GM12878 (cell line): ENCODE measurements at regions not wholly inside any gene's neighbourhood (a gene's known extent, or its start where the extent isn't known, plus 50 kb on each side); places are given as distances from the start of the nearest gene placed in this dataset.

Experiments
- ASH2L ChIP-seq: fragments of 300-600, 200-600 bp; sonication (generic); IDR thresholded peaks from 2 replicates; pipeline ENCODE4 v1.6.1; 2017; ENCODE audit warnings: low read depth, mild to moderate bottlenecking, borderline replicate concordance
- ATF7 ChIP-seq: fragments of 450-650 bp; IDR thresholded peaks from 2 replicates; pipeline ENCODE4 v1.6.1; 2016; ENCODE audit warnings: low read depth, mild to moderate bottlenecking
- EP300 ChIP-seq, 2 experiments: fragments of 150-350 bp in 1 of 2; IDR thresholded peaks; 2 replicates each; pipeline ENCODE4 v1.6.1; 2011 to 2012; ENCODE audit warnings: low read depth in 2 of 2, low read length in 2 of 2, borderline replicate concordance in 1 of 2, improper control_type of control experiment in 1 of 2, inconsistent platforms in 1 of 2; ENCODE audit not compliant: control insufficient read depth in 1 of 2
- FOS ChIP-seq: IDR thresholded peaks from 3 replicates; pipeline ENCODE4 v1.6.1; 2011; ENCODE audit warnings: borderline replicate concordance; ENCODE audit not compliant: insufficient read length; ENCODE audit errors: extremely low read depth
- HDGF ChIP-seq: fragments of 450-650 bp; IDR thresholded peaks from 2 replicates; pipeline ENCODE4 v1.6.1; 2016; ENCODE audit warnings: antibody characterized with exemption
- JUNB ChIP-seq: IDR thresholded peaks from 2 replicates; pipeline ENCODE4 v1.6.1; 2016; ENCODE audit warnings: antibody characterized with exemption, mild to moderate bottlenecking
- NFIC ChIP-seq: IDR thresholded peaks from 2 replicates; pipeline ENCODE4 v1.6.1; 2012; ENCODE audit warnings: low read depth, mild to moderate bottlenecking, inconsistent platforms, low read length, moderate library complexity
- NR2C1 ChIP-seq: fragments of 450-650 bp; IDR thresholded peaks from 2 replicates; pipeline ENCODE4 v1.6.1; 2017; ENCODE audit warnings: antibody characterized with exemption, mild to moderate bottlenecking, moderate library complexity
- NRF1 ChIP-seq: conservative IDR thresholded peaks from 2 replicates; pipeline ENCODE4 v1.6.1; 2011; ENCODE audit warnings: mild to moderate bottlenecking, low read depth, low read length, improper control_type of control experiment
- PAX5 ChIP-seq: IDR thresholded peaks from 2 replicates; pipeline ENCODE4 v1.6.1; 2011; ENCODE audit warnings: low read depth, low read length, borderline replicate concordance
- PML ChIP-seq: IDR thresholded peaks from 2 replicates; pipeline ENCODE4 v1.6.1; 2012; ENCODE audit warnings: low read length, inconsistent platforms
- PRDM15 ChIP-seq: fragments of 450-650 bp; formaldehyde crosslinking; IDR thresholded peaks from 2 replicates; pipeline ENCODE4 v1.4.0; 2020; ENCODE audit warnings: mild to moderate bottlenecking, moderate library complexity
- RBBP5 ChIP-seq: fragments of 200-600 bp; sonication (generic); conservative IDR thresholded peaks from 2 replicates; pipeline ENCODE4 v1.6.1; 2016
- RCOR1 ChIP-seq: conservative IDR thresholded peaks from 2 replicates; pipeline ENCODE4 v1.6.1; 2012; ENCODE audit warnings: low read depth, low read length, improper control_type of control experiment
- RUNX3 ChIP-seq: IDR thresholded peaks from 2 replicates; pipeline ENCODE4 v1.6.1; 2012; ENCODE audit warnings: low read length, inconsistent platforms
- SKIL ChIP-seq: fragments of 450-650 bp; IDR thresholded peaks from 2 replicates; pipeline ENCODE4 v1.6.1; 2017; ENCODE audit warnings: mild to moderate bottlenecking, low read depth, inconsistent platforms; ENCODE audit not compliant: poor library complexity, severe bottlenecking
- SREBF1 ChIP-seq: IDR thresholded peaks from 2 replicates; pipeline ENCODE4 v1.6.1; 2012; ENCODE audit warnings: mild to moderate bottlenecking, low read length
- SREBF2 ChIP-seq: IDR thresholded peaks from 2 replicates; pipeline ENCODE4 v1.6.1; 2012; ENCODE audit warnings: mild to moderate bottlenecking, low read length
- SUPT20H ChIP-seq: IDR thresholded peaks from 2 replicates; pipeline ENCODE4 v1.6.1; 2011; ENCODE audit warnings: low read depth, mild to moderate bottlenecking, low read length, moderate library complexity, borderline replicate concordance; ENCODE audit not compliant: control insufficient read depth
- SUZ12 ChIP-seq: fragments of 200-600 bp; sonication (generic); IDR thresholded peaks from one replicate; pipeline ENCODE4 v1.6.1; 2018; ENCODE audit warnings: antibody characterized with exemption, mild to moderate bottlenecking; ENCODE audit not compliant: unreplicated experiment
- TCF7 ChIP-seq: IDR thresholded peaks from 2 replicates; pipeline ENCODE4 v1.6.1; 2014; ENCODE audit warnings: antibody characterized with exemption, borderline replicate concordance
- USF1 ChIP-seq: IDR thresholded peaks from 2 replicates; pipeline ENCODE4 v1.6.1; 2011; ENCODE audit warnings: borderline replicate concordance, low read depth, mild to moderate bottlenecking, moderate library complexity, mixed read lengths, low read length; ENCODE audit not compliant: insufficient read depth; ENCODE audit errors: extremely low read length
- ZBTB33 ChIP-seq: fragments of 450-650 bp; IDR thresholded peaks from 2 replicates; pipeline ENCODE4 v1.6.1; 2017; ENCODE audit warnings: mild to moderate bottlenecking

- no peak for TF ChIP-seq USF1
- TF ChIP-seq ASH2L: no peak
- no peak for TF ChIP-seq RCOR1
- TF ChIP-seq SUPT20H: no peak
- no peak for TF ChIP-seq SUZ12
- TF ChIP-seq SREBF1: no peak
- no peak for TF ChIP-seq FOS
- no peak for TF ChIP-seq SREBF2
- TF ChIP-seq ATF7: no peak
- no peak for TF ChIP-seq PML
- peak; percentile 26; the same call in 1 of the 2 replicates for TF ChIP-seq NFIC
- no peak for TF ChIP-seq HDGF
- TF ChIP-seq SKIL: peak; percentile 28
- no peak for TF ChIP-seq NR2C1
- no peak for TF ChIP-seq ZBTB33
- TF ChIP-seq PRDM15 (CRISPR knock-in tag): no peak
- TF ChIP-seq EP300 (IDR thresholded peaks at IDR 0.05; ENCODE audit: borderline replicate concordance in 1 of 2, control insufficient read depth in 1 of 2, low read depth in 2 of 2, low read length in 2 of 2): no peak
- TF ChIP-seq NRF1: no peak
- no peak for TF ChIP-seq PAX5
- TF ChIP-seq TCF7: no peak
- peak; percentile 94 for TF ChIP-seq RUNX3
- no peak for TF ChIP-seq RBBP5
- TF ChIP-seq JUNB: peak; percentile 40; the same call in 1 of the 2 replicates
Observed at GRCh38 chr4:155491336-155492120, 114.8 kb upstream of the MAP9 start (continued).
